ENCODE measurements at regions not wholly inside any gene's neighbourhood (a gene's known extent, or its start where the extent isn't known, plus 50 kb on each side); places are given as distances from the start of the nearest gene placed in this dataset.

GRCh38 chr14:40393143-40393542 is 960.9 kb upstream of the FBXO33 start:
- TF ChIP-seq CTCF (IDR thresholded peaks at IDR 0.05) (no peak), POLR2A (IDR thresholded peaks at IDR 0.05) (no peak)
